ENCODE measurements at regions not wholly inside any gene's neighbourhood (a gene's known extent, or its start where the extent isn't known, plus 50 kb on each side); places are given as distances from the start of the nearest gene placed in this dataset.

DNA sequence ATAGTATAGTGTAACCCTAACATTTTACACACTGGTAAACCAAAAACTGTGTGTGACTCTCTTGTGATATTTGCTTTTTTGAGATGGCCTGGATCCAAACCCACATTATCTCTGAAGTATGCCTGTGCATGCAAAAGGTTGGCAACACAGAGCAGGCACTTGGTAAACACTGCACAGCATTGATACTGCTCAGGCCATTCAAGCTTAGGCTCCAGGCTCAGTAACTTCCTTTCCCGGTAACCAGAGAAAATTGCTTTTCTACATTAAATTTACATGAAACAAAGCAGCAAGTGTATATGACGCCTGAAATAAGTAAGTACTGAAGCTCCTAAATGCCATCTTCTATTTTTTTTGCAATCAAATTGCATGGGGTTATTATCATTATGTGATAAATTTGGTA lies 205.7 kb downstream of the EPM2A start (continued):
- TF ChIP-seq ZNF317 (CRISPR knock-in tag; IDR thresholded peaks at IDR 0.05; ENCODE audit: borderline replicate concordance, low read depth) (no peak), NFATC4 (CRISPR knock-in tag; IDR thresholded peaks at IDR 0.05) (no peak), ELF4 (CRISPR knock-in tag; IDR thresholded peaks at IDR 0.05; ENCODE audit: low read depth) (no peak), NFYB (CRISPR knock-in tag; conservative IDR thresholded peaks at IDR 0.05; ENCODE audit: low read depth) (no peak), OVOL2 (CRISPR knock-in tag; IDR thresholded peaks at IDR 0.05; ENCODE audit: borderline replicate concordance) (no peak), JAZF1 (CRISPR knock-in tag; IDR thresholded peaks at IDR 0.05) (no peak)

DNA sequence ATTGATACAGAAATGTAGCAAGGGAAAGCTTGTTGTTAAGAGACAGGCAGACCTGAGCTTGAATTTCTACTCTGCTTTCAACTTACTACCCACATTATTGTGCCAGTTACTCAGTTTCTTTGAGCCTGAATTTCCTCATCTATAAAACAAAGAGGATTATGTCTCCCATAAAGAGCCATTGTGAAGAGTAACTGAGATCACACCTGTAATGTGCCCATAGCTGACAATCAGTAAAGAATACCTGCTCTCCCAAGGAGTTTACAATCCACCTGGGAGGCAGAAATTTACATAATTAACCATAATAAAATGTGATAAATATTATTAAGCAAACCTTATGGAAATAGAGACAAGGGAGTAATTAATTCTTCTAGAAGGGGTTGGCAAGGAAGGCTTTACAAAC lies 204.9 kb downstream of the EPM2A start:
- ATAC-seq = no peak
- ChIA-PET POLR2A (no interaction called here), CTCF (no interaction called here)
- H3K9me3 Mint-ChIP-seq = peaks cover 5% of the 10 kb centered on the region; the same call in 1 of the 2 replicates
- no peaks in the 10 kb centered on the region for H3K36me3 Mint-ChIP-seq
- DNase-seq (ENCODE audit: low spot score) = no peak
- H3K27me3 Mint-ChIP-seq (ENCODE audit: low read depth) = no peaks in the 10 kb centered on the region
- TF ChIP-seq, protein P1, sequence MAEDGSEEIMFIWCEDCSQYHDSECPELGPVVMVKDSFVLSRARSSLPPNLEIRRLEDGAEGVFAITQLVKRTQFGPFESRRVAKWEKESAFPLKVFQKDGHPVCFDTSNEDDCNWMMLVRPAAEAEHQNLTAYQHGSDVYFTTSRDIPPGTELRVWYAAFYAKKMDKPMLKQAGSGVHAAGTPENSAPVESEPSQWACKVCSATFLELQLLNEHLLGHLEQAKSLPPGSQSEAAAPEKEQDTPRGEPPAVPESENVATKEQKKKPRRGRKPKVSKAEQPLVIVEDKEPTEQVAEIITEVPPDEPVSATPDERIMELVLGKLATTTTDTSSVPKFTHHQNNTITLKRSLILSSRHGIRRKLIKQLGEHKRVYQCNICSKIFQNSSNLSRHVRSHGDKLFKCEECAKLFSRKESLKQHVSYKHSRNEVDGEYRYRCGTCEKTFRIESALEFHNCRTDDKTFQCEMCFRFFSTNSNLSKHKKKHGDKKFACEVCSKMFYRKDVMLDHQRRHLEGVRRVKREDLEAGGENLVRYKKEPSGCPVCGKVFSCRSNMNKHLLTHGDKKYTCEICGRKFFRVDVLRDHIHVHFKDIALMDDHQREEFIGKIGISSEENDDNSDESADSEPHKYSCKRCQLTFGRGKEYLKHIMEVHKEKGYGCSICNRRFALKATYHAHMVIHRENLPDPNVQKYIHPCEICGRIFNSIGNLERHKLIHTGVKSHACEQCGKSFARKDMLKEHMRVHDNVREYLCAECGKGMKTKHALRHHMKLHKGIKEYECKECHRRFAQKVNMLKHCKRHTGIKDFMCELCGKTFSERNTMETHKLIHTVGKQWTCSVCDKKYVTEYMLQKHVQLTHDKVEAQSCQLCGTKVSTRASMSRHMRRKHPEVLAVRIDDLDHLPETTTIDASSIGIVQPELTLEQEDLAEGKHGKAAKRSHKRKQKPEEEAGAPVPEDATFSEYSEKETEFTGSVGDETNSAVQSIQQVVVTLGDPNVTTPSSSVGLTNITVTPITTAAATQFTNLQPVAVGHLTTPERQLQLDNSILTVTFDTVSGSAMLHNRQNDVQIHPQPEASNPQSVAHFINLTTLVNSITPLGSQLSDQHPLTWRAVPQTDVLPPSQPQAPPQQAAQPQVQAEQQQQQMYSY (CRISPR knock-in tag; IDR thresholded peaks at IDR 0.05) = no peak
- TF ChIP-seq ESRRA (CRISPR knock-in tag; IDR thresholded peaks at IDR 0.05; ENCODE audit: borderline replicate concordance) (no peak), IRF2 (CRISPR knock-in tag; IDR thresholded peaks at IDR 0.05; ENCODE audit: borderline replicate concordance, low read depth) (no peak)
- TF ChIP-seq, protein P2, sequence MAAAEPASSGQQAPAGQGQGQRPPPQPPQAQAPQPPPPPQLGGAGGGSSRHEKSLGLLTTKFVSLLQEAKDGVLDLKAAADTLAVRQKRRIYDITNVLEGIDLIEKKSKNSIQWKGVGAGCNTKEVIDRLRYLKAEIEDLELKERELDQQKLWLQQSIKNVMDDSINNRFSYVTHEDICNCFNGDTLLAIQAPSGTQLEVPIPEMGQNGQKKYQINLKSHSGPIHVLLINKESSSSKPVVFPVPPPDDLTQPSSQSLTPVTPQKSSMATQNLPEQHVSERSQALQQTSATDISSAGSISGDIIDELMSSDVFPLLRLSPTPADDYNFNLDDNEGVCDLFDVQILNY (CRISPR knock-in tag; IDR thresholded peaks at IDR 0.05) = no peak
- no peak overlapping the region for H3K4me3 Mint-ChIP-seq
- H3K4me1 Mint-ChIP-seq = peaks cover 10% of the 10 kb centered on the region
- H3K27ac Mint-ChIP-seq = no peak overlapping the region

DNA sequence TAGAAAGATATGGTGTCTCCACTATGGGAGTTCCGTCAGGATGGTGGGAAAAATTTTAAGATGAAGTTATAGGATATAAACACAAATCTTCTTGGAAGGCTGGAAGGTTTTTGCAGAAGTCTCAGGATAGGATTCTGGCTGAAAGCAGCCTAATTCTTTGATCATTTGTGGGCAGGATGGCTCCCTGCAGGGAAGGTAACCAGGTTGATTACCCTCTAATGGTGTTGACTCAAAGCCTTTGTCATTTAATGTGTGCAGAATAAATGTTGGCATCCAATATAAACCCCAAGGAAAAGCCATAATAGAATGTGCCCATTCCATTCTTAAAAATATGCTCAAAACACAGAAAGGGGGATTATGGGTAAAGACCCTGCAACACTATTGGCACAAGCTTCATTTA lies 204.3 kb downstream of the EPM2A start:
- no peaks in the 10 kb centered on the region for H3K9me3 Mint-ChIP-seq
- CTCF ChIA-PET = no interaction called here
- no peak overlapping the region for H3K27ac Mint-ChIP-seq
- H3K36me3 Mint-ChIP-seq = no peaks in the 10 kb centered on the region
- no peaks in the 10 kb centered on the region for H3K27me3 Mint-ChIP-seq (ENCODE audit: low read depth)
- DNase-seq (ENCODE audit: low spot score) (peak; percentile 19), ATAC-seq (peak; percentile 58)
- POLR2A ChIA-PET = no interaction called here
- no peak overlapping the region for H3K4me3 Mint-ChIP-seq
- H3K4me1 Mint-ChIP-seq = peaks cover 10% of the 10 kb centered on the region
- TF ChIP-seq KAT7 (CRISPR knock-in tag; IDR thresholded peaks at IDR 0.05; ENCODE audit: borderline replicate concordance) = no peak
- no peak for TF ChIP-seq SP1 (CRISPR knock-in tag; conservative IDR thresholded peaks at IDR 0.05)
- TF ChIP-seq, protein P3, sequence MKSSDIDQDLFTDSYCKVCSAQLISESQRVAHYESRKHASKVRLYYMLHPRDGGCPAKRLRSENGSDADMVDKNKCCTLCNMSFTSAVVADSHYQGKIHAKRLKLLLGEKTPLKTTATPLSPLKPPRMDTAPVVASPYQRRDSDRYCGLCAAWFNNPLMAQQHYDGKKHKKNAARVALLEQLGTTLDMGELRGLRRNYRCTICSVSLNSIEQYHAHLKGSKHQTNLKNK (CRISPR knock-in tag; IDR thresholded peaks at IDR 0.05) = peak; percentile 79
- no peak for TF ChIP-seq RELA (CRISPR knock-in tag; IDR thresholded peaks at IDR 0.05; ENCODE audit: borderline replicate concordance)

DNA sequence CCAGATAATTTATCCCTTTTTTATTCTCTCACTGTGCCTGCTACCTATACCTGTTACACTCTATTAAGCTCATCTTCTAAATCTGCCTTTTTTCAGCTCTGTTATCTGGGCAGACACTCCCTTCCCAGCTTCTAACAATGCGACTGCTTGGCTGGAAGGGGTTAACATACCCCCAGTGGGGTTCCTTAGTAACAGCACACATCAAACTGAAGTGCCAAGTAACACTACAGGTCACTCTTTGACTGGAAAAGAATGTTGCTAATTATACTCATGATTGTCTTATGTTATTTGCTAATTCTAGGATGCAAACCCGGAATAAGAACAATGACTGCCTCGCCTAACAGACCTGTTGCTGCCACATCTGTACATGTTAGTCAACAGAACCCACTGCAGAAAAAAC lies 203.5 kb downstream of the EPM2A start:
- ChIA-PET POLR2A (interaction anchor here (0.7 kb wide), 1 partner anchor 25 kb away, joined by 3 read pairs; no protein-coding TSS in a partner anchor), CTCF (no interaction called here)
- no peaks in the 10 kb centered on the region for H3K36me3 Mint-ChIP-seq
- H3K27me3 Mint-ChIP-seq (ENCODE audit: low read depth) = no peaks in the 10 kb centered on the region
- H3K9me3 Mint-ChIP-seq = no peaks in the 10 kb centered on the region
- H3K4me1 Mint-ChIP-seq = peaks cover 10% of the 10 kb centered on the region
- DNase-seq (ENCODE audit: low spot score) = no peak
- no peak overlapping the region for H3K4me3 Mint-ChIP-seq
- no peak overlapping the region for H3K27ac Mint-ChIP-seq
- peak; percentile 50 for ATAC-seq
- no peak for TF ChIP-seq EMX1 (CRISPR knock-in tag; IDR thresholded peaks at IDR 0.05)
- TF ChIP-seq FOXP1 (CRISPR knock-in tag; IDR thresholded peaks at IDR 0.05; ENCODE audit: borderline replicate concordance) = no peak
- TF ChIP-seq, protein P4, sequence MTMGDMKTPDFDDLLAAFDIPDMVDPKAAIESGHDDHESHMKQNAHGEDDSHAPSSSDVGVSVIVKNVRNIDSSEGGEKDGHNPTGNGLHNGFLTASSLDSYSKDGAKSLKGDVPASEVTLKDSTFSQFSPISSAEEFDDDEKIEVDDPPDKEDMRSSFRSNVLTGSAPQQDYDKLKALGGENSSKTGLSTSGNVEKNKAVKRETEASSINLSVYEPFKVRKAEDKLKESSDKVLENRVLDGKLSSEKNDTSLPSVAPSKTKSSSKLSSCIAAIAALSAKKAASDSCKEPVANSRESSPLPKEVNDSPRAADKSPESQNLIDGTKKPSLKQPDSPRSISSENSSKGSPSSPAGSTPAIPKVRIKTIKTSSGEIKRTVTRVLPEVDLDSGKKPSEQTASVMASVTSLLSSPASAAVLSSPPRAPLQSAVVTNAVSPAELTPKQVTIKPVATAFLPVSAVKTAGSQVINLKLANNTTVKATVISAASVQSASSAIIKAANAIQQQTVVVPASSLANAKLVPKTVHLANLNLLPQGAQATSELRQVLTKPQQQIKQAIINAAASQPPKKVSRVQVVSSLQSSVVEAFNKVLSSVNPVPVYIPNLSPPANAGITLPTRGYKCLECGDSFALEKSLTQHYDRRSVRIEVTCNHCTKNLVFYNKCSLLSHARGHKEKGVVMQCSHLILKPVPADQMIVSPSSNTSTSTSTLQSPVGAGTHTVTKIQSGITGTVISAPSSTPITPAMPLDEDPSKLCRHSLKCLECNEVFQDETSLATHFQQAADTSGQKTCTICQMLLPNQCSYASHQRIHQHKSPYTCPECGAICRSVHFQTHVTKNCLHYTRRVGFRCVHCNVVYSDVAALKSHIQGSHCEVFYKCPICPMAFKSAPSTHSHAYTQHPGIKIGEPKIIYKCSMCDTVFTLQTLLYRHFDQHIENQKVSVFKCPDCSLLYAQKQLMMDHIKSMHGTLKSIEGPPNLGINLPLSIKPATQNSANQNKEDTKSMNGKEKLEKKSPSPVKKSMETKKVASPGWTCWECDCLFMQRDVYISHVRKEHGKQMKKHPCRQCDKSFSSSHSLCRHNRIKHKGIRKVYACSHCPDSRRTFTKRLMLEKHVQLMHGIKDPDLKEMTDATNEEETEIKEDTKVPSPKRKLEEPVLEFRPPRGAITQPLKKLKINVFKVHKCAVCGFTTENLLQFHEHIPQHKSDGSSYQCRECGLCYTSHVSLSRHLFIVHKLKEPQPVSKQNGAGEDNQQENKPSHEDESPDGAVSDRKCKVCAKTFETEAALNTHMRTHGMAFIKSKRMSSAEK (CRISPR knock-in tag; IDR thresholded peaks at IDR 0.05; ENCODE audit: borderline replicate concordance) = no peak
- TF ChIP-seq, protein P5, sequence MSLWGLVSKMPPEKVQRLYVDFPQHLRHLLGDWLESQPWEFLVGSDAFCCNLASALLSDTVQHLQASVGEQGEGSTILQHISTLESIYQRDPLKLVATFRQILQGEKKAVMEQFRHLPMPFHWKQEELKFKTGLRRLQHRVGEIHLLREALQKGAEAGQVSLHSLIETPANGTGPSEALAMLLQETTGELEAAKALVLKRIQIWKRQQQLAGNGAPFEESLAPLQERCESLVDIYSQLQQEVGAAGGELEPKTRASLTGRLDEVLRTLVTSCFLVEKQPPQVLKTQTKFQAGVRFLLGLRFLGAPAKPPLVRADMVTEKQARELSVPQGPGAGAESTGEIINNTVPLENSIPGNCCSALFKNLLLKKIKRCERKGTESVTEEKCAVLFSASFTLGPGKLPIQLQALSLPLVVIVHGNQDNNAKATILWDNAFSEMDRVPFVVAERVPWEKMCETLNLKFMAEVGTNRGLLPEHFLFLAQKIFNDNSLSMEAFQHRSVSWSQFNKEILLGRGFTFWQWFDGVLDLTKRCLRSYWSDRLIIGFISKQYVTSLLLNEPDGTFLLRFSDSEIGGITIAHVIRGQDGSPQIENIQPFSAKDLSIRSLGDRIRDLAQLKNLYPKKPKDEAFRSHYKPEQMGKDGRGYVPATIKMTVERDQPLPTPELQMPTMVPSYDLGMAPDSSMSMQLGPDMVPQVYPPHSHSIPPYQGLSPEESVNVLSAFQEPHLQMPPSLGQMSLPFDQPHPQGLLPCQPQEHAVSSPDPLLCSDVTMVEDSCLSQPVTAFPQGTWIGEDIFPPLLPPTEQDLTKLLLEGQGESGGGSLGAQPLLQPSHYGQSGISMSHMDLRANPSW (CRISPR knock-in tag; conservative IDR thresholded peaks at IDR 0.05; ENCODE audit: low read depth) = no peak
- TF ChIP-seq NR1H2 (CRISPR knock-in tag; IDR thresholded peaks at IDR 0.05) = no peak
- no peak for TF ChIP-seq ZNF671 (CRISPR knock-in tag; IDR thresholded peaks at IDR 0.05)

All from WTC11 (cell line).